ENCODE measurements at regions not wholly inside any gene's neighbourhood (a gene's known extent, or its start where the extent isn't known, plus 50 kb on each side); places are given as distances from the start of the nearest gene placed in this dataset.

GRCh38 chr17:13931111-13931526, 138.2 kb upstream of the COX10 start:
- DNase-seq (ENCODE audit: low read depth in 2 of 2), result no peak

DNA sequence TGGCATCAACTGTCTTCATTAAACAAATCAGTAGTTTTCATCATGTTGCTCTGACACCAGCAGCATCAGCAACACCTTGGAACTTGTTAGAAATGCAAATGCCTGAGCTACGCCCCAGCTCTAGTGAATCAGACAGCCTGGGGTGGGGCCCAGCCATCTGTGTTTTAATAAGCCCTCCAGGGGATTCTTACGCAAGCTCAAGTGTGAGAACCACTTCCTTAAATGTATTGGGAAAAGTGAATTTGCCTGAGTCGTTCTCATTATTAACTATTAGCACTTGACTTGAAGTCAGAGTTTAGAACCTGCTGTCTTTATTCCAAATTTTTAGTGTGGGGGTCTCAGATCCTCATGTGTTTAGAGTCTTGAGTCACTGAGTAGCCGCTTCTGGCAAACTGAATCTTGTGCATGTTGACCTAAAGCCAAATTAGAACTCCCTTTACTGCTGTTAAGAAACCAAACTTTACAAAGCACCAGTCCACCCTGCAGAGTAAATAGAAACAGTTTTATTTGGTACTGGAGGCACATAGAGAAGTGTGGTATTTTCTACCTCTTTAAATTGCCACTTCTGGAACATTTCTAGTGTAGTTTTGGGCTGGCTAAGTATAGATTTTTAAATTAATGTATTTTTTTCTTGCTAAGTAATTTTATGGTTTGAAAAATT, 137.4 kb upstream of the COX10 start:
- DNase-seq (ENCODE audit: low read depth in 2 of 2), result peak in 1 of 2 donors; percentile 10

DNA sequence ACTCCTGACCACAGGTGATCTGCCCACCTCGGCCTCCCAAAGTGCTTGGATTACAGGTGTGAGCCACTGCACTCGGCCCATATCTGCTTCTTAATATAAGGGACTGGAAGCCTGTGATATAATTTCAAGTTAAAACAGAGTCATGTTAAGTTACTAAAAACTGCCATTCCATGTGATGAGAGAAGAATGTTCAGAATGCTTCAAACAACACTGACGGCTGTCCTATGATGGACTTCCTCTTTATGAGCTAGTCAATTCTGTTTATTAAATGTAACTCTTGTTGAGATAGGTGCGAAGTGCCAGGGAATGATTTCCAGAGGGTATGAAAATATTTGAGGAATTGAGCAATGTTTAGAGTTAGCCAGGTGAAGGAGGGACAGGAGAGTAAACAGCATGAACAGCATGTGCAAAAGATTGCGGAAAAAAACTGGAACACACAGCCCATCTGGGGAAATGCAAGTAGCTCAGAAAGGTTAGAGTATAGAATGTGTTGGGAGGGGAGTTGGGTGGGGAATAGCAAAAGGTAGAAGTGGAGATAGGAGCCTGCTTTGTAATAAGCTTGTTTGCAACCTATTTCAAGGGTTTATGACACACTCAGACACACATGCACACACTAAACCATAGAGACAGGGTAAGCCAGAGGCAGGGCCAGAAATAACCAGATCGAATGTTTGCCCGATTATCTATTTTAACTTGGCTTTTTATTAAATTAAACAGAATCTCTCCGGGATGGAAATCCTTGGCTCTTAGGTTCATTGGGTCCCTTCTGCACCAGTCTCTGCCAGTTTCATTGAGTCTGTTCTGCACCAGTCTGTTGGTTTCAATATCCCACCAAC, 135.6 kb upstream of the COX10 start:
- DNase-seq (ENCODE audit: low read depth in 2 of 2), result no peak

DNA sequence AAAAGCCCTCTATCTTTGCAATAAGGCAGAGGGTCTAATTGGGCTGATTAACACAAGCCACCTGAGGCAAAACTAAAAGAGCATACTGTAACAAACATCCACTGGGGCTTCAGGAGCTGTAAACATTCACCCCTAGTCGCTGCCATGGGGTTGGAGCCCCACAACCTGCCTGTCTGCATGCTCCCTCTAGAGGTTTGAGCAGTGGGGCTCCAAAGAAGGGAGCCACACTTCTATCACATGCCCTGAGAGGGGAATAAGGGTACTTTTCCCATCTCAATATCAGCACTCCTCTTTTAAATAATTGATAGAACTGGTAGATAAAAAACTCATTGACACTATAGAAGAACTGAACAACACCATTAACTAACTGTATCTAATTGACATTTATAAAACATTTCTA, 130.1 kb upstream of the COX10 start:
- no peak for DNase-seq (ENCODE audit: low read depth in 2 of 2)

- no peak for DNase-seq (ENCODE audit: low read depth in 2 of 2)
Observed at GRCh38 chr17:13940858-13941665, 128.2 kb upstream of the COX10 start.

GRCh38 chr17:13941781-13942180, 127.5 kb upstream of the COX10 start:
- no peak for DNase-seq (ENCODE audit: low read depth in 2 of 2)

DNA sequence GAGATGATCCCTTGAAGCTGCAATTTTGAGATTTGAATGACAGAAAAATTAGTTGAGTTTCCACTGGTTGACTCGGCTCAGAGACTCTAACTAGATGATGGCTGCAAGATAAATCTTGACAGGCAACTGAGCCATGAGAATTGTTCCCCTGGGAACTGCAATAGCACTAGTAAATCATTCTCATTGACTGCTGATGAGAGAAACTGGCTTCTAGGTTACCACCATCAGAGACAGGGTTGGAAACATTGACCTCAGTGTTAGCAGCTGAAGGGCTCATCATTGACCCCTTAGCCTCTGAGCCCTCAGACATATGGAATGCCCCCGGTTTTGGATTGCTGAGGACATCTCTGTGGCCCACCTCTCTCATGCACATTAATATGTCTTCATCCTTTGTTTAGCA, 125.4 kb upstream of the COX10 start:
- DNase-seq (ENCODE audit: low read depth in 2 of 2), result no peak

- no peak for DNase-seq (ENCODE audit: low read depth in 2 of 2)
Observed at GRCh38 chr17:13947499-13947898, 121.8 kb upstream of the COX10 start.

- DNase-seq (ENCODE audit: low read depth in 2 of 2), result no peak
Observed at GRCh38 chr17:13952009-13952750, 117.1 kb upstream of the COX10 start.

DNA sequence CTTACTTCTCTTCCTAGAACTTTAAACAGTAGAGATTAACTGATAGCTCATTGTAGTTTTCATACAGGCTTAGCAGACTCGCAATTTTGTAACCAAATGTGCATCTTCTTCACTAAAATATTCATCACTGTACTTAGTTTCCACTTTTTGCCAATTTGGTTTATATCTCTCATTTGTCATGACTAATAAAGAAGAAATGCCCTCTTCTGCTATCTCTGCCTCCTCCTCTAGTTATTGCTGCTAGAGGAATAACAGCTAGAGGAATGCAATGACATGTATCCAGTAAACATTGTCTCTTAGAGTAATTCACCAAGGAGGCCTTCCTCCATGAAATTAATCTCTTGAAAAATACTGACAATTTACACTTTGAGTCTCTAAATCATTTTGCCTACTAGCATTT, 115.5 kb upstream of the COX10 start:
- DNase-seq (ENCODE audit: low read depth in 2 of 2), result no peak

DNA sequence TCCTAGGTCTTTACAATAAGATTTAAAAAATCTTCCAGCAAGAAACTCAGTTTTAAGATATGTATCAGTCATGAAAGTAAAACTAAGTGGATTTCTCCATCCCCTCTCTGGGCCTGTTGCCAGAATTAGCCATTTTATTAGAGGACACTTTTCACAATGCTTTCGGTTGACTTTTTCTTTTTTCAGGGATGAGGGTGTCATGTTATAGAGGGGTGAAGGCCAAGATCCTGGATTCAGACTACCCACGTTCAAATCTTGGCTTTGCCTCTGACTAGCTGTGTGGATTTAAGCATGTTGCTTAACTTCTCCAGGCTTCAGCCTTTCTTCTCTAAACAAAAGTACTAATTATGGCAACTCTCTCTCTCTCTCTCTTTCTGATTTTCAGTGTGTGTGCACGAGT, 111.7 kb upstream of the COX10 start:
- DNase-seq (ENCODE audit: low read depth in 2 of 2), result no peak

- no peak for DNase-seq (ENCODE audit: low read depth in 2 of 2)
Observed at GRCh38 chr17:13958773-13959172, 110.5 kb upstream of the COX10 start.

- DNase-seq (ENCODE audit: low read depth in 2 of 2), result no peak
Observed at GRCh38 chr17:13961265-13961664, 108.0 kb upstream of the COX10 start.

DNA sequence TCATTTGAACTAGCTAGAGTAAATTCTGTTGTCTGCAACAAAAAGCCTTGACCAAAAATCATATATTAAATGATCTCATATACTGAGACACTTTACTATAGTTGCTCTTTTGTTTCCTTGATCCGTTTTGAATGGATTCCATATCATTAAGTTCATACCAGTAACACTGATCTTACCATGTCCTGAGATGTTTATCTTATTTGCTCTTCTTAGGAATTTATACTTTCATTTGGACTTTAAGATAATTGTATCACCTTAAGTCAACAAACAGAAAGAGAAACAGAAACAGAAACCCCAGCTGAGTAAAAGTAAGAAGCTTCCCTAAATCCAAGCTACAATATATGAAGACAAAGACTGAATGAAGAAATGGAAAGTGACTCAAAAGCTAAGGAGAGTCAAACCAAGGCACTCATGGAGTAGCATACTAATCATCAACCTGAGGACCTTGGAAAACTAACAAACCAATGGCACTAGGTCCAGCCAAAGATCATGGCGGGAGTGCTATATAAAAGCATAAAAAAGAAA, 106.5 kb upstream of the COX10 start:
- DNase-seq (ENCODE audit: low read depth in 2 of 2), result no peak

GRCh38 chr17:13967416-13967815, 101.9 kb upstream of the COX10 start:
- DNase-seq (ENCODE audit: low read depth in 2 of 2), result no peak

GRCh38 chr17:13970531-13970930, 98.8 kb upstream of the COX10 start:
- DNase-seq (ENCODE audit: low read depth in 2 of 2), result no peak

DNA sequence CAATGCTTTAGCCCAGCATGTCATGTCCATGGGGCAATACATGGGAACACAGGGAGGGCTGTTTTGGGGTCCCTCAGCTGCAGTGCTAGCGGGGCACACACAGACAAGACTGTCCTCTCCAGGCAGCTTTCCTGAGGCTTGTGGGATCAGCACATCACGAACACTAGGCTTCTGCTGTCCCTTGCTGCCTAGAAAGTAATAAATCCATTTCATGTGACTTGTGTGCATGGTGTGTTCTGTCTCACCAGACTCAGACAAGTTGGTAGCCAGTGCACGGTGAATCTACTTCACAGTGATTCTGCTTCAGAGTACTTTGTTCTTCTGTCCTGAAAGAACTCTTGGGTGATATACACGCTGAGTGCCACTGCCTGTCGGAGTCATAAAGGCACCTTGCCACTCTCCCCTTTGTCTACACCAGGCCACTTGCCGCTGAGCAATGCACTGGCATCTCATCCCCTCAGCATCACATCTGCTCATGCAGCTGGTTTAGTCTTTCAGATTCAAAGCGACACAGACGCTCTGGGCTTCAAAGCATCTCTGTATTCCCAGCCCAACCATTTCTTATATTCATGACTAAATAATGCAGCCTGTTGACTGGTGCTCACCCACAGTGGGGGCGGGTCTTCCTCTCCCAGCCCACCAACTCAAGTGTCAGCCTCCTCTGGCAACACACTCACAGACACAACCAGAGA, 95.2 kb upstream of the COX10 start:
- DNase-seq (ENCODE audit: low read depth in 2 of 2), result no peak

GRCh38 chr17:13977837-13978236, 91.5 kb upstream of the COX10 start:
- DNase-seq (ENCODE audit: low read depth in 2 of 2), result no peak

- no peak for DNase-seq (ENCODE audit: low read depth in 2 of 2)
Observed at GRCh38 chr17:13978478-13978877, 90.8 kb upstream of the COX10 start.

GRCh38 chr17:13981881-13982280, 87.4 kb upstream of the COX10 start:
- DNase-seq (ENCODE audit: low read depth in 2 of 2), result no peak

DNA sequence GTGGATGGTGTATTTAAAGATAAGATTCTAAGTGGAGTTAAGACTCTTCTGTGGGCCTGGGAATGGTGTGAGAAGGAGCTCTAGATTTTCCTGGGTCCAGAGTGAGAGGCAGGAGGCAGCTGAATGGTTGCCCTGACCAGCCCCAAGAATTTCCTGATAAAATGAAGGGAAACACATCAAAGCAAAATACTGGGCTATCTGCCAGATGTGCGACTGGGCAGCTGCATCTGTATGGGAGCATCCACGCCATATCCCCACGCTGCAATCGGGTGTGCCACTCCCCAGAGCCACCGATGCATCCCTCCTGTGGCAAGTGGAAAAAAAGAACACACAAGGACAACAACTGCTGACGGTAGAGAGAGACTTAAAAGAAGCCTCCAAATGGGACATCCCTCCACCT, 84.3 kb upstream of the COX10 start:
- DNase-seq (ENCODE audit: low read depth in 2 of 2), result no peak

Measured in stimulated activated CD8-positive, alpha-beta memory T cell treated with anti-CD3 and anti-CD28 coated beads, Interleukin-7, amount 100 ng/mL, for 4 hours (primary cell).